GM12878 (cell line): ENCODE measurements at regions not wholly inside any gene's neighbourhood (a gene's known extent, or its start where the extent isn't known, plus 50 kb on each side); places are given as distances from the start of the nearest gene placed in this dataset.

Experiments
- ATAC-seq: fragments of 200-7000 bp; cut with Tn5 transposase; 3 replicates; pipeline ENCODE4 v1.9.1; 2020; ENCODE audit warnings: mild to moderate bottlenecking, moderate library complexity
- BruUV-seq: library from RNA; stranded (reverse); fragments of 400-500 nt; replicated peaks from 2 replicates; lab custom pipeline; 2021; lab: Mats Ljungman, UMichigan
- CTCF ChIA-PET: fragments of 300-600 bp; sonication (Branson Sonifier 250); formaldehyde crosslinking; extraction: SDS; loops from one replicate; lab custom pipeline; 2021; ENCODE audit warnings: inconsistent platforms; lab: Yijun Ruan, JAX
- POLR2A ChIA-PET: fragments of 350-600 bp; formaldehyde crosslinking; extraction: SDS; loops from one replicate; lab custom pipeline; 2021; ENCODE audit warnings: inconsistent platforms; lab: Charles Lee
- RAD21 ChIA-PET: fragments of 300-600 bp; sonication (Branson Sonifier 250); formaldehyde crosslinking; loops from one replicate; lab custom pipeline; 2023; ENCODE audit warnings: antibody characterized with exemption; ENCODE audit not compliant: unreplicated experiment; lab: Charles Lee
- SMC1A ChIA-PET: fragments of 300-600 bp; sonication (Branson Sonifier 250); formaldehyde crosslinking; loops from one replicate; lab custom pipeline; 2023; ENCODE audit not compliant: unreplicated experiment, uncharacterized antibody; lab: Charles Lee
- DNase-seq: peaks from one replicate; pipeline ENCODE4 v3.0.0-alpha.2; 2011; ENCODE audit warnings: low read depth, low spot score
- FAIRE-seq: peaks from 3 replicates; lab custom pipeline; 2011; peaks lifted over from hg19 to GRCh38; lab: Jason Lieb, UNC
- H2AFZ ChIP-seq: 2 replicates; pipeline ENCODE4 v1.6.0; 2011; ENCODE audit warnings: low read depth, low read length, control low read depth; ENCODE audit not compliant: control insufficient read depth
- H3K27ac ChIP-seq: 2 replicates; pipeline ENCODE4 v1.5.1; 2011; ENCODE audit warnings: control low read depth; ENCODE audit not compliant: control insufficient read depth, insufficient read depth
- H3K27me3 ChIP-seq, 2 experiments: replicated peaks in 1 of 2; 2 replicates each; pipeline versions ENCODE4 v1.6.0 to v1.6.1; 2011; ENCODE audit warnings: low read length in 1 of 2; ENCODE audit not compliant: control insufficient read depth in 2 of 2, insufficient read depth in 2 of 2
- H3K36me3 ChIP-seq, 2 experiments: 2 replicates each; pipeline ENCODE4 v1.5.1; 2011; ENCODE audit warnings: low read length in 1 of 2; ENCODE audit not compliant: control insufficient read depth in 2 of 2, insufficient read depth in 2 of 2
- H3K4me1 ChIP-seq: 2 replicates; pipeline ENCODE4 v1.6.1; 2011; ENCODE audit warnings: mild to moderate bottlenecking, low read length, moderate library complexity, mixed read lengths; ENCODE audit not compliant: control insufficient read depth, insufficient read depth
- H3K4me2 ChIP-seq: 2 replicates; pipeline ENCODE4 v1.6.0; 2011; ENCODE audit warnings: control low read depth; ENCODE audit not compliant: control insufficient read depth, insufficient read depth
- H3K4me3 ChIP-seq: fragments of 200-600 bp; sonication (generic); 2 replicates; pipeline ENCODE4 v1.5.1; 2016
- H3K79me2 ChIP-seq: 2 replicates; pipeline ENCODE4 v1.6.0; 2011; ENCODE audit warnings: low read length; ENCODE audit not compliant: control insufficient read depth, insufficient read depth
- H3K9ac ChIP-seq: 2 replicates; pipeline ENCODE4 v1.8.0; 2011; ENCODE audit warnings: low read length, control low read depth, mixed read lengths; ENCODE audit not compliant: control insufficient read depth, insufficient read depth
- H3K9me3 ChIP-seq: replicated peaks from 3 replicates; pipeline ENCODE4 v1.5.1; 2011; ENCODE audit warnings: mild to moderate bottlenecking, low read length; ENCODE audit not compliant: control insufficient read depth, insufficient read depth
- H4K20me1 ChIP-seq: 2 replicates; pipeline ENCODE4 v1.6.0; 2011; ENCODE audit not compliant: control insufficient read depth, insufficient read depth
- GABPA ChIP-seq: IDR thresholded peaks from 2 replicates; pipeline ENCODE4 v1.6.1; 2014; ENCODE audit warnings: antibody characterized with exemption, low read depth, mild to moderate bottlenecking, inconsistent platforms
- KDM1A ChIP-seq: fragments of 200-600 bp; sonication (generic); IDR thresholded peaks from 2 replicates; pipeline ENCODE4 v1.6.1; 2016; ENCODE audit warnings: borderline replicate concordance
- MEF2A ChIP-seq: IDR thresholded peaks from 2 replicates; pipeline ENCODE4 v1.6.1; 2011; ENCODE audit warnings: low read depth, mild to moderate bottlenecking, low read length, moderate library complexity; ENCODE audit not compliant: insufficient read depth
- MTA2 ChIP-seq: fragments of 450-650 bp; IDR thresholded peaks from 2 replicates; pipeline ENCODE4 v1.6.1; 2016; ENCODE audit warnings: low read depth, mild to moderate bottlenecking, moderate library complexity
- MTA3 ChIP-seq: IDR thresholded peaks from 2 replicates; pipeline ENCODE4 v1.6.1; 2012; ENCODE audit warnings: low read length, inconsistent platforms, borderline replicate concordance
- MXI1 ChIP-seq: fragments of 150-350 bp; IDR thresholded peaks from 2 replicates; pipeline ENCODE4 v1.6.1; 2011; ENCODE audit warnings: low read depth, mild to moderate bottlenecking, inconsistent platforms, low read length, improper control_type of control experiment
- MYC ChIP-seq: IDR thresholded peaks from 2 replicates; pipeline ENCODE4 v1.6.1; 2011; ENCODE audit warnings: mild to moderate bottlenecking, low read length, moderate library complexity, inconsistent platforms; ENCODE audit not compliant: insufficient read depth, insufficient replicate concordance, insufficient read length, severe bottlenecking
- NFXL1 ChIP-seq: fragments of 450-650 bp; IDR thresholded peaks from 2 replicates; pipeline ENCODE4 v1.6.1; 2017; ENCODE audit warnings: antibody characterized with exemption, mild to moderate bottlenecking, borderline replicate concordance
- POLR2A ChIP-seq: IDR thresholded peaks from 2 replicates; pipeline ENCODE4 v1.6.1; 2011; ENCODE audit warnings: low read depth, mild to moderate bottlenecking, low read length
- POLR2AphosphoS2 ChIP-seq: IDR thresholded peaks from 2 replicates; pipeline ENCODE4 v1.6.1; 2011; ENCODE audit warnings: low read depth, mild to moderate bottlenecking, low read length, improper control_type of control experiment, moderate library complexity
- WGBS: methylation state at CpG from one replicate; pipeline ENCODE4 v1.1.6; 2016; ENCODE audit warnings: low lambda C conversion rate; ENCODE audit not compliant: insufficient replicate concordance, insufficient coverage; ENCODE audit errors: missing lambda C conversion rate; 5-methylcytosine and 5-hydroxymethylcytosine counted together
- in situ Hi-C: fragments of 300-500 bp; cut with MboI; formaldehyde crosslinking; loops from 9 replicates; pipeline ENCODE4 v1.14.3; 2018; ENCODE audit warnings: mixed read lengths
- intact Hi-C: fragments of 100-400 bp; cut with micrococcal nuclease; formaldehyde crosslinking; loops from one replicate; pipeline ENCODE4 v1.14.2; 2022; ENCODE audit not compliant: unreplicated experiment
- TF ChIP-seq, protein P1 (sequence below): fragments of 450-650 bp; IDR thresholded peaks from 2 replicates; pipeline ENCODE4 v1.6.1; 2017; ENCODE audit warnings: mild to moderate bottlenecking

DNA sequence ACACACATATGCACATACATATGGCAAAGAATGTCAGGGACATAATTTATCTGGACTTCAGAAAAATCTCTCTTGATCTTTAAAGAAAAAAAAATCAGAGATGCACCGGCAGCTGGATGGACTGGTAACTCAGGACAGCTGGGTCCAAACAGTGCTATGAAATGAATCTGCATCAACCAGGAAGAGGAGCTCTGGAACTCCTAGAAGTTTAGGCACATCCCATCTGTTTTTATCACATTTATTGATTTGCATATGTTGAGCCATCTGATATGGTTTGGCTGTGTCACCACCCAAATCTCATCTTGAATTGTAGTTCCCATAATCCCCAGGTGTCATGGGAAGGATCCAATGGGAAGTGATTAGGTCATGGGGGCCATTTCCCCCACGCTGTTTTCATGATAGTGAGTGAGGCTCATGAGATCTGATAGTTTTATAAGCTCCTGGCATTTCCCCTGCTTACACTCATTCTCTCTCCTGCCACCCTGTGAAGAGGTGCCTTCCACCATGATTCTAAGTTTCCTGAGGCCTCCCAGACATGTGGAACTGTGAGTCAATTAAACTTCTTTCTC lies 87.7 kb upstream of the AKIP1 start:
- H3K9ac ChIP-seq = no peak overlapping the region
- intact Hi-C loops = no loop called here
- ChIA-PET CTCF (no interaction called here), SMC1A (interaction anchor here (0.8 kb wide), 1 partner anchor 46 kb away, joined by 3 read pairs; no protein-coding TSS in a partner anchor), POLR2A (no interaction called here), RAD21 (no interaction called here)
- no peak overlapping the region for H3K27ac ChIP-seq
- in situ Hi-C loops = no loop called here
- no peaks in the 10 kb centered on the region for H3K4me1 ChIP-seq
- WGBS = 50% methylated on average over 2 of the region's 2 CpGs
- no peaks in the 10 kb centered on the region; the same call in 2 of the 3 replicates for H3K9me3 ChIP-seq
- no peak for ATAC-seq
- BruUV-seq = no TSS peak
- H4K20me1 ChIP-seq = no peaks in the 10 kb centered on the region
- no peak for FAIRE-seq
- H3K36me3 ChIP-seq = no peaks in the 10 kb centered on the region
- H3K4me2 ChIP-seq = no peak overlapping the region
- no peaks in the 10 kb centered on the region for H3K79me2 ChIP-seq
- no peak overlapping the region for H3K4me3 ChIP-seq
- DNase-seq = no peak
- H3K27me3 ChIP-seq = no peaks in the 10 kb centered on the region
- no peak overlapping the region for H2AFZ ChIP-seq
- TF ChIP-seq MXI1 = no peak

DNA sequence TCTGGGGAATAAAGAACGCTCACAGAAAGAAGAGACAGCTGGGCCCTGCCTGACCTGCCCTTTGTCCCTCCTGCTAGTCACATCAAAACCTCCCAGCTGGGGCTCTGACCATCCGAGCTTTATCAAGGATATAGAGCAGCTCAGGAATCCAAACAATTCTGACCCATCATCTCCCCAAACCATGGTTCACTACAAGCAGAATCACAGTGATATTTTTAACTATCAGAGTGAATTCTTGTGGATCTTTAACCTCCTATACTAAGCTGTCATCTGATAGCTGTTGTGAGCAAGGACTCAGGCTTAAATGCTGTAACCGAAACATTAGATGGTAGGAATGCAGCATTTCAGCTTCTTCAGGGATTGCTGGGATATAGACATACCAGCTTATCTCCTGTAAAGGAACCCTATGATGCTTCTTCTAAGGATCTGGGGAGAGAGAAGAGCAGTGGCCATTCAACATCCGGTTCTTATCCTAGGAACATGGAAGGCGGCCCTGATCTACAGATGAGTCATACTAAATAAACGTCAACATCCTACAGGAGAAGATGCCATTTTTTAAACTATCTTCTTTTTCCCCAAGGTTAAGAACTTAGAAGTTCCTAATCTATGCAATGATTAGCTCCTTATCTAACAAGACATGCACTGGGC lies 84.7 kb upstream of the AKIP1 start:
- intact Hi-C loops (no loop called here), in situ Hi-C loops (no loop called here)
- FAIRE-seq (no peak), DNase-seq (no peak), ATAC-seq (no peak)
- ChIA-PET RAD21 (interaction anchor here (1.5 kb wide), 1 partner anchor 13 kb away, joined by 3 read pairs; no protein-coding TSS in a partner anchor), SMC1A (interaction anchor here (0.9 to 1.5 kb wide), 3 partner anchors 10 to 133 kb away, joined by 3 to 4 read pairs (median 4); no protein-coding TSS in a partner anchor), CTCF (interaction anchor here (2.0 to 7.6 kb wide), 2 partner anchors 12 to 135 kb away, joined by 4 to 41 read pairs; no protein-coding TSS in a partner anchor), POLR2A (interaction anchor here (0.6 kb wide), 1 partner anchor 16 kb away, joined by 3 read pairs; a partner anchor contains a TSS)
- 70% methylated on average over 6 of the region's 6 CpGs for WGBS
- no peaks in the 10 kb centered on the region for H3K4me1 ChIP-seq
- H4K20me1 ChIP-seq = no peaks in the 10 kb centered on the region
- no peak overlapping the region for H3K9ac ChIP-seq
- no peak overlapping the region for H3K27ac ChIP-seq
- no peaks in the 10 kb centered on the region; the same call in 2 of the 3 replicates for H3K9me3 ChIP-seq
- no peaks in the 10 kb centered on the region for H3K36me3 ChIP-seq
- no peaks in the 10 kb centered on the region for H3K79me2 ChIP-seq
- no peak overlapping the region for H3K4me3 ChIP-seq
- no TSS peak for BruUV-seq
- no peaks in the 10 kb centered on the region for H3K27me3 ChIP-seq
- no peak overlapping the region for H2AFZ ChIP-seq
- H3K4me2 ChIP-seq = no peak overlapping the region
- TF ChIP-seq MTA3 = no peak
- TF ChIP-seq POLR2A = no peak
- TF ChIP-seq MXI1 = no peak
- no peak for TF ChIP-seq MEF2A
- no peak for TF ChIP-seq MYC
- no peak for TF ChIP-seq NFXL1
- no peak for TF ChIP-seq KDM1A
- no peak for TF ChIP-seq POLR2AphosphoS2
- no peak for TF ChIP-seq GABPA
- TF ChIP-seq MTA2 = no peak
- TF ChIP-seq, protein P1, sequence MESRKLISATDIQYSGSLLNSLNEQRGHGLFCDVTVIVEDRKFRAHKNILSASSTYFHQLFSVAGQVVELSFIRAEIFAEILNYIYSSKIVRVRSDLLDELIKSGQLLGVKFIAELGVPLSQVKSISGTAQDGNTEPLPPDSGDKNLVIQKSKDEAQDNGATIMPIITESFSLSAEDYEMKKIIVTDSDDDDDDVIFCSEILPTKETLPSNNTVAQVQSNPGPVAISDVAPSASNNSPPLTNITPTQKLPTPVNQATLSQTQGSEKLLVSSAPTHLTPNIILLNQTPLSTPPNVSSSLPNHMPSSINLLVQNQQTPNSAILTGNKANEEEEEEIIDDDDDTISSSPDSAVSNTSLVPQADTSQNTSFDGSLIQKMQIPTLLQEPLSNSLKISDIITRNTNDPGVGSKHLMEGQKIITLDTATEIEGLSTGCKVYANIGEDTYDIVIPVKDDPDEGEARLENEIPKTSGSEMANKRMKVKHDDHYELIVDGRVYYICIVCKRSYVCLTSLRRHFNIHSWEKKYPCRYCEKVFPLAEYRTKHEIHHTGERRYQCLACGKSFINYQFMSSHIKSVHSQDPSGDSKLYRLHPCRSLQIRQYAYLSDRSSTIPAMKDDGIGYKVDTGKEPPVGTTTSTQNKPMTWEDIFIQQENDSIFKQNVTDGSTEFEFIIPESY = no peak
